ENCODE measurements at regions not wholly inside any gene's neighbourhood (a gene's known extent, or its start where the extent isn't known, plus 50 kb on each side); places are given as distances from the start of the nearest gene placed in this dataset.

DNA sequence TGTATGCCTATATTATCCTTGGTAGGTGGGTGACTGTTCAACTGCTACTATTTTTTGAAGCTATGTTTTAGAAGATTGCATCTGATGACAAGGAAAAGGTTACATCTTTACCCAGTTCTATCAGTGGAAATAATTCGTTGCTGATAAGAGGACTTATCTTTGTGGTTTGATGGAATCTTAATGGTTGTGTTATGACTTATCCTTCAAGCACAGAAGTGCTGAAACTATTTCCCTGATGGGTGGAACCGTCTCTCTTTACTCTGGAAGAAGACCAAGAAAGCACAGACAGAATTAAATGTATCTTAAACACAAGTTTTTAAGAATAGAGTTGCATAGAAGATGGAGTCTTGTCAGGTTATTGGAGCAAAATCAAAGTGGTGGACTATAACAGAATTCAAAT, 437.7 kb upstream of the KAZN start:
- TF ChIP-seq NFE2L1 (CRISPR knock-in tag; IDR thresholded peaks at IDR 0.05) (no peak), ZNF138 (CRISPR knock-in tag; conservative IDR thresholded peaks at IDR 0.05) (no peak), MYBL2 (CRISPR knock-in tag; IDR thresholded peaks at IDR 0.05) (no peak), NR3C1 (CRISPR knock-in tag; conservative IDR thresholded peaks at IDR 0.05; ENCODE audit: low read depth) (no peak)
- TF ChIP-seq, protein P1, sequence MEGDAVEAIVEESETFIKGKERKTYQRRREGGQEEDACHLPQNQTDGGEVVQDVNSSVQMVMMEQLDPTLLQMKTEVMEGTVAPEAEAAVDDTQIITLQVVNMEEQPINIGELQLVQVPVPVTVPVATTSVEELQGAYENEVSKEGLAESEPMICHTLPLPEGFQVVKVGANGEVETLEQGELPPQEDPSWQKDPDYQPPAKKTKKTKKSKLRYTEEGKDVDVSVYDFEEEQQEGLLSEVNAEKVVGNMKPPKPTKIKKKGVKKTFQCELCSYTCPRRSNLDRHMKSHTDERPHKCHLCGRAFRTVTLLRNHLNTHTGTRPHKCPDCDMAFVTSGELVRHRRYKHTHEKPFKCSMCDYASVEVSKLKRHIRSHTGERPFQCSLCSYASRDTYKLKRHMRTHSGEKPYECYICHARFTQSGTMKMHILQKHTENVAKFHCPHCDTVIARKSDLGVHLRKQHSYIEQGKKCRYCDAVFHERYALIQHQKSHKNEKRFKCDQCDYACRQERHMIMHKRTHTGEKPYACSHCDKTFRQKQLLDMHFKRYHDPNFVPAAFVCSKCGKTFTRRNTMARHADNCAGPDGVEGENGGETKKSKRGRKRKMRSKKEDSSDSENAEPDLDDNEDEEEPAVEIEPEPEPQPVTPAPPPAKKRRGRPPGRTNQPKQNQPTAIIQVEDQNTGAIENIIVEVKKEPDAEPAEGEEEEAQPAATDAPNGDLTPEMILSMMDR (IDR thresholded peaks at IDR 0.05): no peak
- TF ChIP-seq, protein P2, sequence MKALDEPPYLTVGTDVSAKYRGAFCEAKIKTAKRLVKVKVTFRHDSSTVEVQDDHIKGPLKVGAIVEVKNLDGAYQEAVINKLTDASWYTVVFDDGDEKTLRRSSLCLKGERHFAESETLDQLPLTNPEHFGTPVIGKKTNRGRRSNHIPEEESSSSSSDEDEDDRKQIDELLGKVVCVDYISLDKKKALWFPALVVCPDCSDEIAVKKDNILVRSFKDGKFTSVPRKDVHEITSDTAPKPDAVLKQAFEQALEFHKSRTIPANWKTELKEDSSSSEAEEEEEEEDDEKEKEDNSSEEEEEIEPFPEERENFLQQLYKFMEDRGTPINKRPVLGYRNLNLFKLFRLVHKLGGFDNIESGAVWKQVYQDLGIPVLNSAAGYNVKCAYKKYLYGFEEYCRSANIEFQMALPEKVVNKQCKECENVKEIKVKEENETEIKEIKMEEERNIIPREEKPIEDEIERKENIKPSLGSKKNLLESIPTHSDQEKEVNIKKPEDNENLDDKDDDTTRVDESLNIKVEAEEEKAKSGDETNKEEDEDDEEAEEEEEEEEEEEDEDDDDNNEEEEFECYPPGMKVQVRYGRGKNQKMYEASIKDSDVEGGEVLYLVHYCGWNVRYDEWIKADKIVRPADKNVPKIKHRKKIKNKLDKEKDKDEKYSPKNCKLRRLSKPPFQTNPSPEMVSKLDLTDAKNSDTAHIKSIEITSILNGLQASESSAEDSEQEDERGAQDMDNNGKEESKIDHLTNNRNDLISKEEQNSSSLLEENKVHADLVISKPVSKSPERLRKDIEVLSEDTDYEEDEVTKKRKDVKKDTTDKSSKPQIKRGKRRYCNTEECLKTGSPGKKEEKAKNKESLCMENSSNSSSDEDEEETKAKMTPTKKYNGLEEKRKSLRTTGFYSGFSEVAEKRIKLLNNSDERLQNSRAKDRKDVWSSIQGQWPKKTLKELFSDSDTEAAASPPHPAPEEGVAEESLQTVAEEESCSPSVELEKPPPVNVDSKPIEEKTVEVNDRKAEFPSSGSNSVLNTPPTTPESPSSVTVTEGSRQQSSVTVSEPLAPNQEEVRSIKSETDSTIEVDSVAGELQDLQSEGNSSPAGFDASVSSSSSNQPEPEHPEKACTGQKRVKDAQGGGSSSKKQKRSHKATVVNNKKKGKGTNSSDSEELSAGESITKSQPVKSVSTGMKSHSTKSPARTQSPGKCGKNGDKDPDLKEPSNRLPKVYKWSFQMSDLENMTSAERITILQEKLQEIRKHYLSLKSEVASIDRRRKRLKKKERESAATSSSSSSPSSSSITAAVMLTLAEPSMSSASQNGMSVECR (CRISPR knock-in tag; IDR thresholded peaks at IDR 0.05; ENCODE audit: borderline replicate concordance): no peak
